ENCODE measurements at regions not wholly inside any gene's neighbourhood (a gene's known extent, or its start where the extent isn't known, plus 50 kb on each side); places are given as distances from the start of the nearest gene placed in this dataset.
A peak's percentile ranks its signal among the peaks of the same experiment; 100 is the strongest.

DNA sequence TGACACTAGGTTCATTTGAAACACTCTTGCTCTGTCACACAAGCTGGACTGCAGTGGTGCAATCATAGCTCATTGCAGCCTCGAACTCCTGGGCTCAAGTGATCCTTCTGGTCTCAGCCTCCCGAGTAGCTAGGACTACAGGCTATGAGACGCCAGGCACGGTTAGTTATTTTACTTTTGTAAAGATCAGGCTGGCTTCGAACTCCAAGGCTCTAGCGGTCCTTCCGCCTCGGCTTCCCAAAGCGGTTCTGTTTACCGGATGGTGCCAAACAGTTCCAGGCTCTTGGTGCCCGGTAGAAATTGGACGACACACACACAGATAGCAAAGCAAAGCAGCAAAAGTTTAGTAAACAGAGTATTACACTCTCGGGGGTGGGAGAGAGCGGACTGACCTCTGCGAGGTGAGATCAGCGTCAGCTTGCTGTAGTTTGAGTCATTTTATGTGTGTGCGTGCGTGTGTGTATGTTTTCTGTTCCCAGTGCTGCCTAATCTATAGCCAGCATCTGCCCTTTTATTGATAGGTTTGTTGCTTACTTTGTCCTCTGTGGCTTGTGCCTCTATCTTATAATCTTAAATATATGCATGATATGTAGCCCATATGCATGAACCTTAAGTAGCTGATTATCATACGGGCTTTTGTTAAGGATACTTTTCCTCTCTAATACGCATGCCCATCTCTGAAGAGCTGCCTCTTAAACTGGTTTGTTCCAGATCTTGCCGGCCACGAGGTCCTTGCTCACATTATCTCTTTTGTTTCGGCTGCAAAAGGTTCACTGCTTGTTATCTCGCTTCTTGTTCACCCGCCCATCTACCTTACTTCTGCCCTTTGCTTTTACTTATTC is 75.2 kb downstream of the OR2B2 start (continued):
- TF ChIP-seq, protein P1, sequence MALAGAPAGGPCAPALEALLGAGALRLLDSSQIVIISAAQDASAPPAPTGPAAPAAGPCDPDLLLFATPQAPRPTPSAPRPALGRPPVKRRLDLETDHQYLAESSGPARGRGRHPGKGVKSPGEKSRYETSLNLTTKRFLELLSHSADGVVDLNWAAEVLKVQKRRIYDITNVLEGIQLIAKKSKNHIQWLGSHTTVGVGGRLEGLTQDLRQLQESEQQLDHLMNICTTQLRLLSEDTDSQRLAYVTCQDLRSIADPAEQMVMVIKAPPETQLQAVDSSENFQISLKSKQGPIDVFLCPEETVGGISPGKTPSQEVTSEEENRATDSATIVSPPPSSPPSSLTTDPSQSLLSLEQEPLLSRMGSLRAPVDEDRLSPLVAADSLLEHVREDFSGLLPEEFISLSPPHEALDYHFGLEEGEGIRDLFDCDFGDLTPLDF (CRISPR knock-in tag; IDR thresholded peaks at IDR 0.05), result no peak; the same call in 1 of the 2 replicates
- TF ChIP-seq ZNF816 (CRISPR knock-in tag; IDR thresholded peaks at IDR 0.05; ENCODE audit: borderline replicate concordance), result no peak
- TF ChIP-seq CREB1 (IDR thresholded peaks at IDR 0.05), result peak; percentile 53
- TF ChIP-seq CREB1 (CRISPR knock-in tag; IDR thresholded peaks at IDR 0.05), result peak; percentile 61; the same call in 1 of the 2 replicates
- no peak for TF ChIP-seq ZNF724P (CRISPR knock-in tag; IDR thresholded peaks at IDR 0.05; ENCODE audit: borderline replicate concordance)
- no peak for TF ChIP-seq RORA (CRISPR knock-in tag; IDR thresholded peaks at IDR 0.05)
- TF ChIP-seq EED (CRISPR knock-in tag; IDR thresholded peaks at IDR 0.05), result no peak
- TF ChIP-seq GZF1 (CRISPR knock-in tag; IDR thresholded peaks at IDR 0.05), result no peak
- TF ChIP-seq KDM6A (CRISPR knock-in tag; IDR thresholded peaks at IDR 0.05; ENCODE audit: low read depth), result no peak
- TF ChIP-seq HOXA5 (CRISPR knock-in tag; IDR thresholded peaks at IDR 0.05), result 0 out of 2 replicates have a peak, but pooled peaks have one; percentile 49
- TF ChIP-seq ZNF33A (CRISPR knock-in tag; IDR thresholded peaks at IDR 0.05; ENCODE audit: borderline replicate concordance), result no peak
- no peak for TF ChIP-seq PHF5A (CRISPR knock-in tag; IDR thresholded peaks at IDR 0.05; ENCODE audit: low read depth, unreplicated experiment)
- peak; percentile 59; the same call in 1 of the 2 replicates for TF ChIP-seq ZKSCAN1 (IDR thresholded peaks at IDR 0.05; ENCODE audit: low read length)
- TF ChIP-seq, protein P2, sequence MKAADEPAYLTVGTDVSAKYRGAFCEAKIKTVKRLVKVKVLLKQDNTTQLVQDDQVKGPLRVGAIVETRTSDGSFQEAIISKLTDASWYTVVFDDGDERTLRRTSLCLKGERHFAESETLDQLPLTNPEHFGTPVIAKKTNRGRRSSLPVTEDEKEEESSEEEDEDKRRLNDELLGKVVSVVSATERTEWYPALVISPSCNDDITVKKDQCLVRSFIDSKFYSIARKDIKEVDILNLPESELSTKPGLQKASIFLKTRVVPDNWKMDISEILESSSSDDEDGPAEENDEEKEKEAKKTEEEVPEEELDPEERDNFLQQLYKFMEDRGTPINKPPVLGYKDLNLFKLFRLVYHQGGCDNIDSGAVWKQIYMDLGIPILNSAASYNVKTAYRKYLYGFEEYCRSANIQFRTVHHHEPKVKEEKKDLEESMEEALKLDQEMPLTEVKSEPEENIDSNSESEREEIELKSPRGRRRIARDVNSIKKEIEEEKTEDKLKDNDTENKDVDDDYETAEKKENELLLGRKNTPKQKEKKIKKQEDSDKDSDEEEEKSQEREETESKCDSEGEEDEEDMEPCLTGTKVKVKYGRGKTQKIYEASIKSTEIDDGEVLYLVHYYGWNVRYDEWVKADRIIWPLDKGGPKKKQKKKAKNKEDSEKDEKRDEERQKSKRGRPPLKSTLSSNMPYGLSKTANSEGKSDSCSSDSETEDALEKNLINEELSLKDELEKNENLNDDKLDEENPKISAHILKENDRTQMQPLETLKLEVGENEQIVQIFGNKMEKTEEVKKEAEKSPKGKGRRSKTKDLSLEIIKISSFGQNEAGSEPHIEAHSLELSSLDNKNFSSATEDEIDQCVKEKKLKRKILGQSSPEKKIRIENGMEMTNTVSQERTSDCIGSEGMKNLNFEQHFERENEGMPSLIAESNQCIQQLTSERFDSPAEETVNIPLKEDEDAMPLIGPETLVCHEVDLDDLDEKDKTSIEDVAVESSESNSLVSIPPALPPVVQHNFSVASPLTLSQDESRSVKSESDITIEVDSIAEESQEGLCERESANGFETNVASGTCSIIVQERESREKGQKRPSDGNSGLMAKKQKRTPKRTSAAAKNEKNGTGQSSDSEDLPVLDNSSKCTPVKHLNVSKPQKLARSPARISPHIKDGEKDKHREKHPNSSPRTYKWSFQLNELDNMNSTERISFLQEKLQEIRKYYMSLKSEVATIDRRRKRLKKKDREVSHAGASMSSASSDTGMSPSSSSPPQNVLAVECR (CRISPR knock-in tag; IDR thresholded peaks at IDR 0.05; ENCODE audit: borderline replicate concordance), result peak; percentile 42; the same call in 1 of the 2 replicates
- TF ChIP-seq, protein P3, sequence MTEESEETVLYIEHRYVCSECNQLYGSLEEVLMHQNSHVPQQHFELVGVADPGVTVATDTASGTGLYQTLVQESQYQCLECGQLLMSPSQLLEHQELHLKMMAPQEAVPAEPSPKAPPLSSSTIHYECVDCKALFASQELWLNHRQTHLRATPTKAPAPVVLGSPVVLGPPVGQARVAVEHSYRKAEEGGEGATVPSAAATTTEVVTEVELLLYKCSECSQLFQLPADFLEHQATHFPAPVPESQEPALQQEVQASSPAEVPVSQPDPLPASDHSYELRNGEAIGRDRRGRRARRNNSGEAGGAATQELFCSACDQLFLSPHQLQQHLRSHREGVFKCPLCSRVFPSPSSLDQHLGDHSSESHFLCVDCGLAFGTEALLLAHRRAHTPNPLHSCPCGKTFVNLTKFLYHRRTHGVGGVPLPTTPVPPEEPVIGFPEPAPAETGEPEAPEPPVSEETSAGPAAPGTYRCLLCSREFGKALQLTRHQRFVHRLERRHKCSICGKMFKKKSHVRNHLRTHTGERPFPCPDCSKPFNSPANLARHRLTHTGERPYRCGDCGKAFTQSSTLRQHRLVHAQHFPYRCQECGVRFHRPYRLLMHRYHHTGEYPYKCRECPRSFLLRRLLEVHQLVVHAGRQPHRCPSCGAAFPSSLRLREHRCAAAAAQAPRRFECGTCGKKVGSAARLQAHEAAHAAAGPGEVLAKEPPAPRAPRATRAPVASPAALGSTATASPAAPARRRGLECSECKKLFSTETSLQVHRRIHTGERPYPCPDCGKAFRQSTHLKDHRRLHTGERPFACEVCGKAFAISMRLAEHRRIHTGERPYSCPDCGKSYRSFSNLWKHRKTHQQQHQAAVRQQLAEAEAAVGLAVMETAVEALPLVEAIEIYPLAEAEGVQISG (CRISPR knock-in tag; IDR thresholded peaks at IDR 0.05), result no peak; the same call in 1 of the 2 replicates
- TF ChIP-seq NBN (conservative IDR thresholded peaks at IDR 0.05), result no peak
- TF ChIP-seq, protein P4, sequence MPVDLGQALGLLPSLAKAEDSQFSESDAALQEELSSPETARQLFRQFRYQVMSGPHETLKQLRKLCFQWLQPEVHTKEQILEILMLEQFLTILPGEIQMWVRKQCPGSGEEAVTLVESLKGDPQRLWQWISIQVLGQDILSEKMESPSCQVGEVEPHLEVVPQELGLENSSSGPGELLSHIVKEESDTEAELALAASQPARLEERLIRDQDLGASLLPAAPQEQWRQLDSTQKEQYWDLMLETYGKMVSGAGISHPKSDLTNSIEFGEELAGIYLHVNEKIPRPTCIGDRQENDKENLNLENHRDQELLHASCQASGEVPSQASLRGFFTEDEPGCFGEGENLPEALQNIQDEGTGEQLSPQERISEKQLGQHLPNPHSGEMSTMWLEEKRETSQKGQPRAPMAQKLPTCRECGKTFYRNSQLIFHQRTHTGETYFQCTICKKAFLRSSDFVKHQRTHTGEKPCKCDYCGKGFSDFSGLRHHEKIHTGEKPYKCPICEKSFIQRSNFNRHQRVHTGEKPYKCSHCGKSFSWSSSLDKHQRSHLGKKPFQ (CRISPR knock-in tag; IDR thresholded peaks at IDR 0.05; ENCODE audit: insufficient replicate concordance), result no peak
- TF ChIP-seq POLR2G (IDR thresholded peaks at IDR 0.05; ENCODE audit: low read depth, low read length), result peak; percentile 77
- 0 out of 2 replicates have a peak, but pooled peaks have one; percentile 9 for TF ChIP-seq SSRP1 (CRISPR knock-in tag; IDR thresholded peaks at IDR 0.05)
- TF ChIP-seq SMAD1 (CRISPR knock-in tag; IDR thresholded peaks at IDR 0.05; ENCODE audit: borderline replicate concordance, low read depth), result no peak

Data from HepG2 (cell line).